MM.1S (cell line): ENCODE measurements at regions not wholly inside any gene's neighbourhood (a gene's known extent, or its start where the extent isn't known, plus 50 kb on each side); places are given as distances from the start of the nearest gene placed in this dataset.

ENCODE experiments used
- DNase-seq: peaks from one replicate; pipeline ENCODE4 v3.0.0-alpha.2; 2015
- H2AFZ ChIP-seq: fragments of 300-600 bp; sonication (generic); 2 replicates; pipeline ENCODE4 v1.6.0; 2016; ENCODE audit warnings: antibody characterized with exemption, low read length
- H3F3A ChIP-seq: fragments of 300-600 bp; sonication (generic); 2 replicates; pipeline ENCODE4 v1.6.1; 2016; ENCODE audit warnings: mild to moderate bottlenecking, antibody characterized with exemption, low read length, moderate library complexity, mixed read lengths; ENCODE audit not compliant: insufficient read depth
- H3K27ac ChIP-seq: fragments of 300-600 bp; sonication (generic); 2 replicates; pipeline ENCODE4 v1.5.1; 2016; ENCODE audit warnings: mild to moderate bottlenecking, low read length
- H3K27me3 ChIP-seq: fragments of 300-600 bp; sonication (generic); replicated peaks from 2 replicates; pipeline ENCODE4 v1.6.0; 2016; ENCODE audit warnings: low read length; ENCODE audit not compliant: insufficient read depth
- H3K36me3 ChIP-seq: fragments of 300-600 bp; sonication (generic); replicated peaks from 2 replicates; pipeline ENCODE4 v1.6.1; 2016; ENCODE audit warnings: mild to moderate bottlenecking, low read length, mixed read lengths; ENCODE audit not compliant: insufficient read depth
- H3K4me1 ChIP-seq: fragments of 300-600 bp; sonication (generic); 2 replicates; pipeline ENCODE4 v1.6.1; 2016; ENCODE audit warnings: low read length, mixed read lengths
- H3K4me2 ChIP-seq: fragments of 300-600 bp; sonication (generic); 2 replicates; pipeline ENCODE4 v1.6.0; 2016; ENCODE audit warnings: low read depth, low read length
- H3K4me3 ChIP-seq: fragments of 300-600 bp; sonication (generic); 2 replicates; pipeline ENCODE4 v1.5.1; 2016; ENCODE audit warnings: low read length, mixed read lengths
- H3K79me2 ChIP-seq: fragments of 300-600 bp; sonication (generic); 2 replicates; pipeline ENCODE4 v1.6.1; 2016; ENCODE audit warnings: mixed run types, low read length, mixed read lengths
- H3K9ac ChIP-seq: fragments of 300-600 bp; sonication (generic); 2 replicates; pipeline ENCODE4 v1.6.1; 2016; ENCODE audit warnings: low read length, mixed read lengths
- H3K9me2 ChIP-seq: fragments of 300-600 bp; sonication (generic); replicated peaks from 2 replicates; pipeline ENCODE4 v1.6.1; 2016; ENCODE audit warnings: mild to moderate bottlenecking, low read length, mixed read lengths; ENCODE audit not compliant: insufficient read depth
- H3K9me3 ChIP-seq: fragments of 300-600 bp; sonication (generic); replicated peaks from 2 replicates; pipeline ENCODE4 v1.6.1; 2016; ENCODE audit warnings: mild to moderate bottlenecking, low read length, mixed read lengths; ENCODE audit not compliant: insufficient read depth
- H4K20me1 ChIP-seq: fragments of 300-600 bp; sonication (generic); 2 replicates; pipeline ENCODE4 v1.6.1; 2016; ENCODE audit warnings: mild to moderate bottlenecking, low read length, moderate library complexity, mixed read lengths; ENCODE audit not compliant: insufficient read depth
- EZH2 ChIP-seq: fragments of 300-600 bp; sonication (generic); optimal IDR thresholded peaks from 2 replicates; pipeline ENCODE3; 2017; ENCODE audit warnings: low read depth, mild to moderate bottlenecking, antibody characterized with exemption, low read length, mixed read lengths
- EZH2phosphoT487 ChIP-seq: fragments of 300-600 bp; sonication (generic); IDR thresholded peaks from 2 replicates; pipeline ENCODE4 v1.6.1; 2018; ENCODE audit warnings: antibody characterized with exemption, low read length
- TF ChIP-seq, protein P1 (sequence below): fragments of 300-600 bp; sonication (generic); IDR thresholded peaks from 2 replicates; pipeline ENCODE4 v1.5.1; 2016; ENCODE audit warnings: antibody characterized with exemption, low read length, mixed read lengths

DNA sequence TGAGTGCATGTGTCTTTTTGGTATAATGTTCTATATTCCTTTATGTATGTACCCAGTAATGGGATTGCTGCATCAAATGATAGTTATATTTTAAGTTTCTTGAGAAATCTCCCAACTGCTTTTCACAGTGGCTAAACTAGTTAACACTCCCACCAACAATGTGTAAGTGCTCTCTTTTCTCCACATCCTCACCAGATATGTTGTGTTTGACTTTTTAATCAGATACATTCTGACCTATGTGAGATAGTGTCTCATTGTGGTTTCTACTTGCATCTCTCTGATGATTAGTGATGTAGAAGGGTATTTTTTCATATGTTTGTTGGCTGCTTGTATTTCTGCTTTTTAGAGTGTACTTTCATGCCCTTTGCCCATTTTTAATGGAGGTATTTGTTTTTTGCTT, 62.8 kb upstream of the ALG10B start:
- no peaks in the 10 kb centered on the region for H4K20me1 ChIP-seq

DNA sequence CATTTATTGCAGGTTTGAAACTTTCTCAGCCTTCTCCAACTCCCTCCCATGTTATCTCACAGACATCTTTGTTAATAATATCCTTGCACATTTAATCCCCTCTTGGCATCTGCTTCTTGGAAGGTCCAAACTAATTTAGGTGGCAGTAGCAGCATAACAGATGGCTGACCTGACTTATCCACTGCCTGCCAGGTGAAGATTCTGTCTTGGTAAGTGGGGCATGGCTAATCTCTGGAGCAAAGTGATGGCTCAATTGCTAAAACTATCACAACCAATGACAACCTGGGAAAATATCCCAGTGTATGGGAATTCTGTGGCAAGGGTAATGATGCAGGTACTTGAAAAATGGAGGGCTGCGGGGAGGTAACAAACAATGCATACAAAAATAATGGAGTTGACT, 58.2 kb upstream of the ALG10B start:
- Histone ChIP-seq H2AFZ (no peak overlapping the region), H3K4me3 (no peak overlapping the region), H3K36me3 (no peaks in the 10 kb centered on the region; the same call in 1 of the 2 replicates), H3K9ac (no peak overlapping the region), H3K4me2 (no peak overlapping the region), H3K27me3 (no peaks in the 10 kb centered on the region), H3K9me2 (no peaks in the 10 kb centered on the region), H3K9me3 (no peaks in the 10 kb centered on the region), H4K20me1 (no peaks in the 10 kb centered on the region), H3K4me1 (no peaks in the 10 kb centered on the region), H3K27ac (no peak overlapping the region), H3K79me2 (no peaks in the 10 kb centered on the region), H3F3A (no peaks in the 10 kb centered on the region)
- TF ChIP-seq, protein P1, sequence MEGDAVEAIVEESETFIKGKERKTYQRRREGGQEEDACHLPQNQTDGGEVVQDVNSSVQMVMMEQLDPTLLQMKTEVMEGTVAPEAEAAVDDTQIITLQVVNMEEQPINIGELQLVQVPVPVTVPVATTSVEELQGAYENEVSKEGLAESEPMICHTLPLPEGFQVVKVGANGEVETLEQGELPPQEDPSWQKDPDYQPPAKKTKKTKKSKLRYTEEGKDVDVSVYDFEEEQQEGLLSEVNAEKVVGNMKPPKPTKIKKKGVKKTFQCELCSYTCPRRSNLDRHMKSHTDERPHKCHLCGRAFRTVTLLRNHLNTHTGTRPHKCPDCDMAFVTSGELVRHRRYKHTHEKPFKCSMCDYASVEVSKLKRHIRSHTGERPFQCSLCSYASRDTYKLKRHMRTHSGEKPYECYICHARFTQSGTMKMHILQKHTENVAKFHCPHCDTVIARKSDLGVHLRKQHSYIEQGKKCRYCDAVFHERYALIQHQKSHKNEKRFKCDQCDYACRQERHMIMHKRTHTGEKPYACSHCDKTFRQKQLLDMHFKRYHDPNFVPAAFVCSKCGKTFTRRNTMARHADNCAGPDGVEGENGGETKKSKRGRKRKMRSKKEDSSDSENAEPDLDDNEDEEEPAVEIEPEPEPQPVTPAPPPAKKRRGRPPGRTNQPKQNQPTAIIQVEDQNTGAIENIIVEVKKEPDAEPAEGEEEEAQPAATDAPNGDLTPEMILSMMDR: no peak
- TF ChIP-seq EZH2phosphoT487 (no peak), EZH2 (no peak)
- no peak for DNase-seq

More for the DNA sequence above, 62.8 kb upstream of the ALG10B start:
- H3K9ac ChIP-seq: no peak overlapping the region
- no peak overlapping the region for H3K4me2 ChIP-seq
- no peaks in the 10 kb centered on the region for H3F3A ChIP-seq
- no peaks in the 10 kb centered on the region; the same call in 1 of the 2 replicates for H3K9me3 ChIP-seq
- H3K4me3 ChIP-seq: no peak overlapping the region
- TF ChIP-seq EZH2phosphoT487 (no peak), EZH2 (no peak)
- TF ChIP-seq, protein P1: no peak
- no peaks in the 10 kb centered on the region for H3K4me1 ChIP-seq
- H3K9me2 ChIP-seq: no peaks in the 10 kb centered on the region
- no peaks in the 10 kb centered on the region for H3K36me3 ChIP-seq
- H3K79me2 ChIP-seq: no peaks in the 10 kb centered on the region
- H3K27ac ChIP-seq: no peak overlapping the region
- H2AFZ ChIP-seq: no peak overlapping the region
- DNase-seq: no peak
- no peaks in the 10 kb centered on the region for H3K27me3 ChIP-seq
